ENCODE measurements at regions not wholly inside any gene's neighbourhood (a gene's known extent, or its start where the extent isn't known, plus 50 kb on each side); places are given as distances from the start of the nearest gene placed in this dataset.

GRCh38 chr1:170856455-170856854 is 78.9 kb upstream of the MROH9 start:
- WGBS, 2 donors: 76 to 82% methylated on average over 4 of the region's 4 CpGs
- H3K36me3 ChIP-seq: no peaks in the 10 kb centered on the region
- H3K27me3 ChIP-seq: no peaks in the 10 kb centered on the region
- no peak for DNase-seq
- TF ChIP-seq POLR2A (IDR thresholded peaks at IDR 0.05) (no peak), CTCF (IDR thresholded peaks at IDR 0.05) (no peak)
- intact Hi-C loops (cut with DNase I): no loop called here
- peaks cover 0 to 24% of the 10 kb centered on the region in 2 donors for H3K4me1 ChIP-seq
- no peak overlapping the region for H3K4me3 ChIP-seq (replicated peaks in 1 of 3)
- no peak overlapping the region for H3K27ac ChIP-seq
- H3K9me3 ChIP-seq: no peaks in the 10 kb centered on the region

GRCh38 chr1:170857955-170858354 is 77.4 kb upstream of the MROH9 start:
- H3K4me1 ChIP-seq: peaks cover 0 to 24% of the 10 kb centered on the region in 2 donors
- no peak for DNase-seq
- H3K4me3 ChIP-seq (replicated peaks in 1 of 3): no peak overlapping the region
- intact Hi-C loops (cut with DNase I): no loop called here
- no peaks in the 10 kb centered on the region for H3K36me3 ChIP-seq
- H3K27ac ChIP-seq: peak overlapping the region in 2 of 3 donors; percentile 21 to 22
- TF ChIP-seq CTCF (IDR thresholded peaks at IDR 0.05) (no peak), POLR2A (IDR thresholded peaks at IDR 0.05) (no peak)
- H3K27me3 ChIP-seq: no peaks in the 10 kb centered on the region
- no peaks in the 10 kb centered on the region for H3K9me3 ChIP-seq

GRCh38 chr1:170863621-170864020 is 71.7 kb upstream of the MROH9 start:
- Histone ChIP-seq H3K36me3 (no peaks in the 10 kb centered on the region), H3K4me1 (peaks cover 0 to 4% of the 10 kb centered on the region in 2 donors), H3K27ac (no peak overlapping the region), H3K4me3 (replicated peaks in 1 of 3) (no peak overlapping the region), H3K27me3 (no peaks in the 10 kb centered on the region), H3K9me3 (no peaks in the 10 kb centered on the region)
- intact Hi-C loops (cut with DNase I): no loop called here
- WGBS, 2 donors: 88 to 90% methylated on average over 1 of the region's 1 CpG
- no peak for DNase-seq
- no peak for TF ChIP-seq POLR2A (IDR thresholded peaks at IDR 0.05)
- TF ChIP-seq CTCF (IDR thresholded peaks at IDR 0.05): no peak

GRCh38 chr1:170864238-170864637 is 71.1 kb upstream of the MROH9 start:
- peak overlapping the region in 2 of 3 donors; percentile 12 to 54 for H3K27ac ChIP-seq
- no peaks in the 10 kb centered on the region for H3K27me3 ChIP-seq
- H3K36me3 ChIP-seq: no peaks in the 10 kb centered on the region
- WGBS, 2 donors: 61 to 76% methylated on average over 3 of the region's 3 CpGs
- peaks cover 0 to 4% of the 10 kb centered on the region in 2 donors for H3K4me1 ChIP-seq
- no peaks in the 10 kb centered on the region for H3K9me3 ChIP-seq
- TF ChIP-seq POLR2A (IDR thresholded peaks at IDR 0.05) (no peak), CTCF (IDR thresholded peaks at IDR 0.05) (no peak)
- no peak for DNase-seq
- intact Hi-C loops (cut with DNase I): no loop called here
- no peak overlapping the region for H3K4me3 ChIP-seq (replicated peaks in 1 of 3)

- Histone ChIP-seq H3K27me3 (no peaks in the 10 kb centered on the region), H3K4me3 (replicated peaks in 1 of 3) (no peak overlapping the region), H3K4me1 (peaks cover 0 to 4% of the 10 kb centered on the region in 2 donors), H3K36me3 (no peaks in the 10 kb centered on the region), H3K27ac (peak overlapping the region in 2 of 3 donors; percentile 12 to 54), H3K9me3 (no peaks in the 10 kb centered on the region)
- 66 to 87% methylated on average over 2 of the region's 2 CpGs for WGBS, 2 donors
- intact Hi-C loops (cut with DNase I): no loop called here
- DNase-seq: no peak
- TF ChIP-seq CTCF (IDR thresholded peaks at IDR 0.05) (no peak), POLR2A (IDR thresholded peaks at IDR 0.05) (no peak)
Measured at GRCh38 chr1:170864876-170865538, 70.3 kb upstream of the MROH9 start.
